ENCODE measurements at regions not wholly inside any gene's neighbourhood (a gene's known extent, or its start where the extent isn't known, plus 50 kb on each side); places are given as distances from the start of the nearest gene placed in this dataset.
A peak's percentile ranks its signal among the peaks of the same experiment; 100 is the strongest.
"Not testable (repeated sequence)": the region's sequence is repeated elsewhere in the genome, so short reads cannot be mapped to it uniquely, and the experiment has no call there.

DNA sequence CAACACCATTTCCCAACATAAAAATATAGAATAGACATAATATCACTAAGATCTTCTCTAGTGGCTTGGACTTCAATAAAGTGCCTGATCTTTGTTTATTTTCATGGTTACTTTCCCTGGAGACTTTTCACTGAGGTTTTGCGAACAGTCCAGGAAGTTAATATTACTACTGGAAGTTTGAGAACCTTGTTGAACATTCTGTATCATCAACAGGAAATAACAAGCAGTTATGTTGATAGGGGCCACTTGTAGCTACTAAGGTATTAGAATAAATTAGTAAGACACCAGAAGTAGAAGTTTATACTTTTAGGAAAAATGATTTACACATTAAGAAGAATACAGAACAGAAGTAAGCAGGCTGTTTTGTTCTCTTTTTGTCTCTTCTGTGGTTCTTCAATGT, 180.2 kb downstream of the TFAP2B start:
- DNase-seq: peak; percentile 30

DNA sequence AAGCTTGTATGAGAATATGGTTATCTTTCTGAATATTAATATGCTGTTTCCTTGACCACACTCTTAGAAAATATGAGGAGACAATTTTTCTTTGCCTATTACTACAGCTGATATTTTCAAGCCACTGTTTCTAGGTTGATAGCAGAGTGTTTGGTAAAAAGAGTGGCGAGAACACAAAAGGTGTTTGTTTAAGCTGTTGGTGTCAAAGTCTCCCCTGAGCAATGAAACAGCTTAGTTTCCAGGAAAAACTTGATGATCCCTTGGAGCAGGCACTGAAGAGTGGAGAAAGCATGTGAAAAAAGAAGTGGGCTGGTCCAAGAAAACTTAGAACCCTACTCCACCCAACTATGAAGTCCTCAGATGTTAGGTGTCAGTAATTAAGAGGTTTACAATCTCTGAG, 182.7 kb downstream of the TFAP2B start:
- DNase-seq: no peak

- DNase-seq: no peak
Measured at GRCh38 chr6:51004380-51004779, 185.7 kb downstream of the TFAP2B start.

- no peak for DNase-seq
Measured at GRCh38 chr6:51005779-51006178, 187.1 kb downstream of the TFAP2B start.

DNA sequence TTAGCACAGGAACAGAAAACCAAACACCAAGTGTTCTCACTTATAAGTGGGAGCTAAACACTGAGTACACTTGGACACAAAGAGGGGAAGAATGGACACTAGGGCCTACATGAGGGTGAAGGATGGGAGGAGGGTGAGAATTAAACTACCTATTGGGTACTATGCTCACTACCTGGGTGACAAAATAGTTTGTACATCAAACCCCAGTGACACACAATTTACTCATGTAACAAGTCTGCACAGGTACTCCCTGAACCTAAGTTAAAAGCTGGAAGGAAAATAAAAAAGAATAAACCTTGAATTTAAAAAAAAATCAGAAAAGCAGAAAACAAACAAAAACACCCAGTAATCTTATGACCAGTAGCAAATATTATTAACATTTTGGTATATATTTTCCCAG, 188.6 kb downstream of the TFAP2B start:
- no peak for DNase-seq

GRCh38 chr6:51008693-51009092, 190.0 kb downstream of the TFAP2B start:
- DNase-seq: not testable (repeated sequence)

DNA sequence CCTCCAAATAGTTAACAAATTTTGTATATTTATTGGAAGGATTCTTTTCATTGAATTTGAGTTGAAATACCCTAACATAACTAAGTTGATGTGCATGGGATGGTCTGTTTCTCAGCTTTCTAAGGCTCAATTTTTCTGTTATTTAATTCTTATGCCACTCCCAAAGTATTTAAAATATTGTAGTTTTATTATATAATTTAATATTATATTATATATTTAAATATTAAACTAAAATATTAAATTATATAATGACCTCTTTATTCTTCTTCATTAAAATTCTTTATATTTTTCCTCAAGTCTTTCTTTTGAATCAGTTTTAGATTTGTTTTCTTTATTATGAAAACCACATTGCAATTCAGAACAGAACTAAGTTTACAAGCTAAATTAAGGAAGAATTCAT, 194.7 kb downstream of the TFAP2B start:
- DNase-seq: no peak

DNA sequence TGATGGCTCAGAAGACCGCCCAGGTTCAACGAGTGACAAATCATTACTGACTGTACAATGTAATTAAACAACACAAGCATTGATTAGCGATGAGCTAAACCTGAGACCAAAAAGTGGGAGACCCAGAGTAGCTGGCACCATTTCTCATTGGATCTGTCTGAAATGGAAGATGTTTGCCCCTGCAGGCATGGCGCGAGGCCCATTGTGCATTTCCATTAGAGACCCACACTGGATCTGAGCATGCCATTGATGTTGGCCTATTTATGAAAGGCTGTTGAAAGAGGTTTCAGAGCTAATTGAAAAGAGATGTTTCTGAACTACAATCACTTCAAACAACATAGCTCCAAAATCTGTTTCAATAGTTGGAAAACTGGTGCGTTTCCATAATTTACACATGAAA, 196.7 kb downstream of the TFAP2B start:
- DNase-seq: no peak

DNA sequence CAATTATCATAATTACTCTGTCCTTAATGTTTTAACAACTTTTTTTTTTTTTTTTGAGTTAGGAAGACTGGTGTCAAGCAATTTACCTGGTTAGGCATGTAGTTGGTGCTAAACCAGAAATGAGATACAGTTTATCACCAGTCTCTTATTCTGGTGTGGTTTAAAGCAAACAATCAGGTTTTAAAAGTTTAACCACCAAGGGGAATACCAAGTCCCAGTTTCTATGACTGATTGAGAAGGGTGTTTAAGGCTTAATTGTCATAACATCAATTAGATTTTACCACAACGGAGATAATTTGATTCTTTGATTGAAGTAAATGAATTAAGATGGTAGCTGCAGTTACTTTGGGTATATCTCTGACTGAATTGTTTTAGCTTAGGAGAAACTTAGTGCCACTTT, 197.8 kb downstream of the TFAP2B start:
- DNase-seq: no peak

GRCh38 chr6:51019806-51020205, 201.1 kb downstream of the TFAP2B start:
- no peak for DNase-seq

DNA sequence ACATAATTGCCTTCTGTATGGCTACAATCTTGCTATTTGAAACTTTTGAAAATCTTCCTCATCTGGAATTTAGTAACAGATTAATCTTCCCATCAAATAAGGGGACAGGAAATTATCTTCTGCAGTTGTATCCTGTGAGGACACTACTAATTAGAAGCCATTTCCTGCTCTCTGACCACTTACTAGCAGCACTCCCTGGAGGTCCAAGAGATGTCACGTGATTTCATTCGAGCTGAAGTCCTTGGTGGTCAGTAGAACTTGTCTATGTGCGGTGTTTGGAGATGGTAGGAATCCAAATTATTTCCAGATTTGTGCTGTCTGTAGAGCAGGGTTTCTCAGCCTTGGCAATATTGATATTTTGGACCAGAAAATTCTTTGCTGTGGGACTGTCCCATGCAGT, 202.5 kb downstream of the TFAP2B start:
- DNase-seq: peak; percentile 2

GRCh38 chr6:51024126-51024525, 205.5 kb downstream of the TFAP2B start:
- no peak for DNase-seq

- no peak for DNase-seq
Measured at GRCh38 chr6:51025082-51025777, 206.6 kb downstream of the TFAP2B start.

DNA sequence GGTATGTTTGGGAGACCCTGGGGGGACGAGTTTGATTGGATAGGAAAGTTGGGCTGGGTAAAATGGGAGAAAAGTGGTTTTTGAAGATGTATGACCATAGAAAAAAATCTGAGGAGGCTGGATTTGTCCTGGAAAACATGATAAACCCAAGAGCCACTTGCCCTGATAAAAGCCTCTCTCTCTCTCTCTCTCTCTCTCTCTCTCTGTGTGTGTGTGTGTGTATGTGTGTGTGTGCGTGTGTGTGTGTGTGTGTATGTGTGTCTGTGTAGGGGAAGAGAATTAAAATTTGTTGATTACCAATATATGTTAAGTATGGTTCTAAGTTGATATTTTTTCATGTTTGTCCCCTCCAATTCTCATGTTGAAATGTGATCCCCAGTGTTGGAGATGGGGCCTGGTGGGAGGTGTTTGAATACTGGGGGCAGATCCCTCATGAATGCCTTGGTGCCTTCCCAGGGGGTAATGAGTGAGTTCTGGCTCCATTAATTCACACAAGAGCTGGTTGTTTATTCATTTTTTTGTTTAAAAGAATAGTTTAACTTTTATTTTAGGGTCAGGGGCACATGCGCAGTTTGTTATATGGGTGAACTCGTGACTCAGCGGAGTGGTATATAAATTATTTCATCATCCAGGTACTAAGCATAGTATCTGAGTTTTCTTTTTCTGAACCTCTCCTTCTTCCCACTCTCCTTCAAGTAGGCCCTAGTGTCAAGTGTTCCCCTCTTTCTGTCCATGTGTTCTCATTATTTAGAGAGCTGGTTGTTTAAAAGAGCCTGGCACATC, 208.8 kb downstream of the TFAP2B start:
- no peak for DNase-seq

- DNase-seq: peak; percentile 29
Measured at GRCh38 chr6:51028276-51028675, 209.6 kb downstream of the TFAP2B start.

DNA sequence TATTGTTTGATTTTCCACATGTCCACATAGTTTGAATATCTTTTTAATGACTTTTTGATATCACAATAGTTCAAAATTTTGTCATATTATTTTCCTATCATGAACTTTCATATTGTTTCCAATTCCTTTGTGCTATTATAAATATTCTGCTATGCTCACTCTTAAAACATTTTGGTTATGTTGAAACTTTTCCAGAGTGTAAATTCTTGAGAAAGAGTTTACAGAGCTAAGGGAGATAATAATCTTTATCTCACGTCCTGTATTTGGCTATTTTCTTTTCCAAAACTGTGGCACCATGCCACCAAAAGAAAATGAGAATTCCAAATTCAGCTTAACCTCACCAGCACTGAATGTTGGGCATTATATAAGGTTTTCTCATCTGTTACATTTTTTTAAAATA, 210.9 kb downstream of the TFAP2B start:
- peak; percentile 1 for DNase-seq

DNA sequence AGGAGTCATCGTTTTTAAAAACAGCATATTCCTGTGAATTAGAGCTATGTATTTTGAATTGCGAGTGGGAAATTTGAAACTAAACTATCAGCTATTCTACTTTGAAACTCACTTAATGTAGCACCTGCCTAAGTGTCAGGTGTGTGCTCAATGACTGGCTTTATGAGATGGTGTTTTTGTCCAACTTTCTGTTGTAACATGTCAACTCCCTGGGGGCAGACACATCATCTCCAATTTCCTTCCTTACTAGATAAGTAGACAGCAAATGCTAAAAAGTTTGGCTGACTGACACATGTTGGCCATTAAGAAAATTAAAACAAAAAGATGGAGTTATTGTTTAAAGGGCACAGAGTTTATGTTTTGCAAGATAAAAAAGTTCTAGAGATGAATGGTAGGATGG, 226.9 kb downstream of the TFAP2B start:
- no peak for DNase-seq

GRCh38 chr6:51049288-51049982, 230.8 kb downstream of the TFAP2B start:
- no peak for DNase-seq

- no peak for DNase-seq
Measured at GRCh38 chr6:51049983-51050877, 231.6 kb downstream of the TFAP2B start.

- not testable (repeated sequence) for DNase-seq
Measured at GRCh38 chr6:51052716-51053115, 234.0 kb downstream of the TFAP2B start.

GRCh38 chr6:51055316-51055715, 236.6 kb downstream of the TFAP2B start:
- DNase-seq: not testable (repeated sequence)

GRCh38 chr6:51057296-51057695, 238.6 kb downstream of the TFAP2B start:
- DNase-seq: no peak

Measured in dermis blood vessel endothelial cell (primary cell).